ENCODE measurements at regions not wholly inside any gene's neighbourhood (a gene's known extent, or its start where the extent isn't known, plus 50 kb on each side); places are given as distances from the start of the nearest gene placed in this dataset.

DNA sequence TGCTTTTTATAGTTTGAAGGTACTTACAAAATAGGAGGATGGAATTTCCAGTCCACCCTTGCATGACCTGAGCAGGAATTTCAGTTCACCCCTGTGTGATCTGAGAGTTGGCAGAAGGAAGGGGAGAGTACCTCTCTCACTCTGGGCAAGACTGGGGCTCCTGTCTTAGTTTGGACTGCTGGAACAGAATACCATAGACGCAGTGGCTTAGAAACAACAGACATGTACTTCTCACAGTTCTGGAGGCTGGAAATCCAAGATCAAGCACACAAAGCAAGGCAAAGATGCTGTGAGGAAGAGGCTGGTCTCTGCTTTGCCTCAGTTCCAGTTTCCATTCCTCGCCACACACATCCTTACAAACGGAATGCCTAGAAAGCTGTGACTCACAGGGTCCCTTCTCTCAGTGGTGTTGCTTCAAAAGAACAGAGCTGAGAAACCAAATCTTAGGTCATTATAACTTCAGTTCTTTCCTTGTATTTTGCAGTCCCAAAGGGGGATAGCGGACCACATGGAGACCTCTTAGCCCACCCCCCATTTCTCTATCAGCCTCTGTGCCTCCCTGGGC, 108.8 kb upstream of the HAAO start:
- TF ChIP-seq TAF1 (IDR thresholded peaks at IDR 0.05; ENCODE audit: borderline replicate concordance, insufficient read depth, low read length) (no peak), POLR2AphosphoS5 (IDR thresholded peaks at IDR 0.05; ENCODE audit: low read depth, low read length) (no peak), SIN3A (IDR thresholded peaks at IDR 0.05; ENCODE audit: borderline replicate concordance, insufficient read depth, low read length) (no peak)
- TF ChIP-seq, protein P1, sequence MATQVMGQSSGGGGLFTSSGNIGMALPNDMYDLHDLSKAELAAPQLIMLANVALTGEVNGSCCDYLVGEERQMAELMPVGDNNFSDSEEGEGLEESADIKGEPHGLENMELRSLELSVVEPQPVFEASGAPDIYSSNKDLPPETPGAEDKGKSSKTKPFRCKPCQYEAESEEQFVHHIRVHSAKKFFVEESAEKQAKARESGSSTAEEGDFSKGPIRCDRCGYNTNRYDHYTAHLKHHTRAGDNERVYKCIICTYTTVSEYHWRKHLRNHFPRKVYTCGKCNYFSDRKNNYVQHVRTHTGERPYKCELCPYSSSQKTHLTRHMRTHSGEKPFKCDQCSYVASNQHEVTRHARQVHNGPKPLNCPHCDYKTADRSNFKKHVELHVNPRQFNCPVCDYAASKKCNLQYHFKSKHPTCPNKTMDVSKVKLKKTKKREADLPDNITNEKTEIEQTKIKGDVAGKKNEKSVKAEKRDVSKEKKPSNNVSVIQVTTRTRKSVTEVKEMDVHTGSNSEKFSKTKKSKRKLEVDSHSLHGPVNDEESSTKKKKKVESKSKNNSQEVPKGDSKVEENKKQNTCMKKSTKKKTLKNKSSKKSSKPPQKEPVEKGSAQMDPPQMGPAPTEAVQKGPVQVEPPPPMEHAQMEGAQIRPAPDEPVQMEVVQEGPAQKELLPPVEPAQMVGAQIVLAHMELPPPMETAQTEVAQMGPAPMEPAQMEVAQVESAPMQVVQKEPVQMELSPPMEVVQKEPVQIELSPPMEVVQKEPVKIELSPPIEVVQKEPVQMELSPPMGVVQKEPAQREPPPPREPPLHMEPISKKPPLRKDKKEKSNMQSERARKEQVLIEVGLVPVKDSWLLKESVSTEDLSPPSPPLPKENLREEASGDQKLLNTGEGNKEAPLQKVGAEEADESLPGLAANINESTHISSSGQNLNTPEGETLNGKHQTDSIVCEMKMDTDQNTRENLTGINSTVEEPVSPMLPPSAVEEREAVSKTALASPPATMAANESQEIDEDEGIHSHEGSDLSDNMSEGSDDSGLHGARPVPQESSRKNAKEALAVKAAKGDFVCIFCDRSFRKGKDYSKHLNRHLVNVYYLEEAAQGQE (IDR thresholded peaks at IDR 0.05; ENCODE audit: insufficient read depth in 1 of 2, low read depth in 2 of 2, low read length in 2 of 2) = no peak

All from PFSK-1 (cell line).